GM12873 (cell line): ENCODE measurements at regions not wholly inside any gene's neighbourhood (a gene's known extent, or its start where the extent isn't known, plus 50 kb on each side); places are given as distances from the start of the nearest gene placed in this dataset.

Experiments
- CTCF ChIP-seq: IDR thresholded peaks from 2 replicates; pipeline ENCODE4 v1.5.1; 2012; ENCODE audit warnings: low read depth, mild to moderate bottlenecking, moderate library complexity, low read length, control low read depth; ENCODE audit not compliant: insufficient read depth; ENCODE audit errors: missing control alignments

GRCh38 chr1:193791746-193792145 lies 605.3 kb upstream of the B3GALT2 start:
- TF ChIP-seq CTCF, result no peak

GRCh38 chr1:193787061-193787460 lies 600.6 kb upstream of the B3GALT2 start:
- no peak for TF ChIP-seq CTCF

GRCh38 chr1:193785850-193786420 lies 599.5 kb upstream of the B3GALT2 start:
- no peak for TF ChIP-seq CTCF

GRCh38 chr1:193774536-193775323 lies 588.3 kb upstream of the B3GALT2 start:
- TF ChIP-seq CTCF, result no peak

GRCh38 chr1:193771596-193771995 lies 585.2 kb upstream of the B3GALT2 start:
- TF ChIP-seq CTCF, result no peak

GRCh38 chr1:193769651-193770050 lies 583.2 kb upstream of the B3GALT2 start:
- TF ChIP-seq CTCF, result no peak

GRCh38 chr1:193767886-193768285 lies 581.5 kb upstream of the B3GALT2 start:
- no peak for TF ChIP-seq CTCF
